T-helper 17 cell (primary cell): ENCODE measurements at regions not wholly inside any gene's neighbourhood (a gene's known extent, or its start where the extent isn't known, plus 50 kb on each side); places are given as distances from the start of the nearest gene placed in this dataset.
"Not testable (repeated sequence)": the region's sequence is repeated elsewhere in the genome, so short reads cannot be mapped to it uniquely, and the experiment has no call there.

Experiments
- ATAC-seq: fragments of 150-1000 bp; cut with Tn5 transposase; 2 replicates; pipeline ENCODE4 v1.10.0; 2021; ENCODE audit warnings: mild to moderate bottlenecking, moderate library complexity
- DNase-seq, 3 donors: peaks; one replicate each; pipeline versions ENCODE4 v3.0.0 to v3.0.0-alpha.2; 2020 to 2021
- H3K9me3 ChIP-seq: one replicate; pipeline ENCODE4 v1.7.0; 2013; ENCODE audit warnings: low read length, mild to moderate bottlenecking; ENCODE audit not compliant: control insufficient read depth, poor library complexity, severe bottlenecking
- H3K27ac Mint-ChIP-seq: one replicate; pipeline ENCODE4 v1.8.0; 2022; ENCODE audit warnings: mild to moderate bottlenecking, moderate library complexity, mixed read lengths
- H3K27me3 Mint-ChIP-seq: one replicate; pipeline ENCODE4 v1.8.0; 2022; ENCODE audit warnings: mixed read lengths
- H3K36me3 Mint-ChIP-seq: one replicate; pipeline ENCODE4 v1.8.0; 2022; ENCODE audit warnings: low read depth, mixed read lengths
- H3K4me1 Mint-ChIP-seq: one replicate; pipeline ENCODE4 v1.8.0; 2022; ENCODE audit warnings: mild to moderate bottlenecking, mixed read lengths
- H3K4me3 Mint-ChIP-seq: one replicate; pipeline ENCODE4 v1.8.0; 2022; ENCODE audit warnings: mild to moderate bottlenecking, moderate library complexity, mixed read lengths

DNA sequence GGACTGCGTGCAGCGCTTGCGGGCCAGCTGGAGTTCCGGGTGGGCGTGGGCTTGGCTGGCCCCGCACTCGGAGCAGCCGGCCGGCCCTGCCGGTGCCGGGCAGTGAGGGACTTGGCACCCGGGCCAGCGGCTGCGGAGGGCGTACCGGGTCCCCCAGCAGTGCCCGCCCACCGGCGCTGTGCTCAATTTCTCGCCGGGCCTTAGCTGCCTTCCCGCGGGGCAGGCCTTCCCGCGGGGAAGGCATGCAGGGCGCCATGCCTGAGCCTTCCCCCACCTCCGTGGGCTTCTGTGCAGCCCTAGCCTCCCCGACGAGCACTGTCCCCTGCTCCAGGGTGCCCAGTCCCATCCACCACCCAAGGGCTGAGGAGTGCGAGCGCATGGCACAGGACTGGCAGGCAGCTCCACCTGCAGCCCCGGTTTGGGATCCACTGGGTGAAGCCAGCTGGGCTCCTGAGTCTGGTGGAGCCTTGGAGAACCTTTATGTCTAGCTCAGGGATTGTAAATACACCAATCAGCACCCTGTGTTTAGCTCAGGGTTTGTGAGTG is 975.0 kb upstream of the NRXN1 start:
- not testable (repeated sequence) for H3K4me3 Mint-ChIP-seq, ATAC-seq, H3K36me3 Mint-ChIP-seq, H3K27ac Mint-ChIP-seq, H3K27me3 Mint-ChIP-seq, H3K9me3 ChIP-seq, DNase-seq, H3K4me1 Mint-ChIP-seq

GRCh38 chr2:52000151-52000855 is 968.4 kb upstream of the NRXN1 start:
- Mint-ChIP-seq H3K27ac (no peak overlapping the region), H3K4me3 (no peak overlapping the region), H3K4me1 (no peaks in the 10 kb centered on the region), H3K36me3 (no peaks in the 10 kb centered on the region), H3K27me3 (no peaks in the 10 kb centered on the region)
- ATAC-seq: no peak
- H3K9me3 ChIP-seq: no peaks in the 10 kb centered on the region
- no peak for DNase-seq

DNA sequence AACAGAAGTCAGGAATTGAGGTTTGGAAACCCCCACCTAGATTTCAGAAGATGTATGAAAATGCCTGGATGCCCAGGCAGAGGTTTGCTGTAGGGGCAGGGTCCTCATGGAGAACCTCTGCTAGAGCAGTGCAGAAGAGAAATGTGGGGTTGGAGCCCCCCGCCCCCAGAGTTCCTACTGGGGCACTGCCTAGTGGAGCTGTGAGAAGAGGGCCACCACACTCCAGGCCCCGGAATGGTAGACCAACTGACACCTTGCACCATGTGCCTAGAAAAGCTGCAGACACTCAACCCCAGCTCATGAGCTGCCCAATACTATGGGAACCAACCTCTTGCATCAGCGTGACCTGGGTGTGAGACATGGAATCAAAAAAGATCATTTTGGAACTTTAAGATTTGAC is 967.0 kb upstream of the NRXN1 start:
- H3K27me3 Mint-ChIP-seq: no peaks in the 10 kb centered on the region
- ATAC-seq: no peak
- H3K9me3 ChIP-seq: no peaks in the 10 kb centered on the region
- H3K27ac Mint-ChIP-seq: no peak overlapping the region
- DNase-seq: no peak
- no peaks in the 10 kb centered on the region for H3K4me1 Mint-ChIP-seq
- no peak overlapping the region for H3K4me3 Mint-ChIP-seq
- no peaks in the 10 kb centered on the region for H3K36me3 Mint-ChIP-seq

DNA sequence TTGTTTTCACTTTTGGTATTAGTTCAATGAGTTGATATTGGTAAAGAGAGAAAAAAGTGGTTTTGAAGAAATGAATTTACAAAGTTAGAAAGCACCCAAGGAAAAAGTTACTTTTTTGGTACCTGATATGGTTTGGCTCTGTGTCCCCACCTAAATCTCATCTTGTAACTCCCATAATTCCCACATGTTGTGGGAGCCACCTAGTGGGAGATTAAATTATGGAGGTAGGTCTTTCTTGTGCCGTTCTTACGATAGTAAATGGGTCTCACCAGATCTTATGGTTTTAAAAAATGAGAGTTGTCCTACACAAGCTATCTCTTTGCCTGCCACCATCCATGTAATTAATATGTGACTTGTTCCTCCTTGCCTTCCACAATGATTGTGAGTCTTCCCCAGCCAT is 965.6 kb upstream of the NRXN1 start:
- Mint-ChIP-seq H3K4me3 (no peak overlapping the region), H3K27ac (no peak overlapping the region), H3K27me3 (no peaks in the 10 kb centered on the region), H3K36me3 (no peaks in the 10 kb centered on the region), H3K4me1 (no peaks in the 10 kb centered on the region)
- no peaks in the 10 kb centered on the region for H3K9me3 ChIP-seq
- ATAC-seq (no peak), DNase-seq (no peak)

- ATAC-seq (no peak), DNase-seq (no peak)
- no peaks in the 10 kb centered on the region for H3K9me3 ChIP-seq
- Mint-ChIP-seq H3K27me3 (no peaks in the 10 kb centered on the region), H3K36me3 (no peaks in the 10 kb centered on the region), H3K4me3 (no peak overlapping the region), H3K4me1 (no peaks in the 10 kb centered on the region), H3K27ac (no peak overlapping the region)
Measured at GRCh38 chr2:51995293-51995692, 963.4 kb upstream of the NRXN1 start.

DNA sequence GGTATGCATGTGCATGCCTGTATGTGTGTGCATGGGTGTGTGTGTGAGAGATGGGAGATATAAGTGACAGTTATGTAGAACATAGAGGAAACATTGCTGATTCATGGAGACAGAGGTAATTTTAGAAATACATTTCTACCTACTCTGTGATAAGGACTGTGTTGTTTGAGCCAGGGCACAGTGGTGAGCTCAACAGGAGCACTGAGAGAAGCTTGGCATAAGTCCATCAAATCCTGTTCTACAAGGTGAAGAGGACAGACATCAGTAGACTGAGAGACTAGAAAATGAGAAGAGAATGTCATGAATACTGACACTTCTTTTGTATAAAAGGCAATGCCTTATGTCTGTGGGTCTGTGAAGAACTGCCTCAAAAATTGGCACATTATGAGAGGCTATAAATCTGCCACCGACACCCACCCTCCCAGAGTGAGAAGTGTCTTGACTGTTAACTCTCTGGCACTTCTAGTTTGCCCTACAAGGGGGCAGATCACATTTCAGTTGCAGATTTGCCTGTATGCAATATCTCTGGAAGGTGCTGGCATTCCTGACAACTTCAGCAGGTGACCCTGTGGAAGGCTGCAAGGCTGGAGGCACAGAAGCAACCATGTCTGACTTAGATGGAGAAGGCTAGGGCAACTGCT is 962.3 kb upstream of the NRXN1 start:
- Mint-ChIP-seq H3K4me1 (no peaks in the 10 kb centered on the region), H3K4me3 (no peak overlapping the region), H3K27me3 (no peaks in the 10 kb centered on the region), H3K27ac (no peak overlapping the region), H3K36me3 (no peaks in the 10 kb centered on the region)
- DNase-seq (no peak), ATAC-seq (no peak)
- H3K9me3 ChIP-seq: no peaks in the 10 kb centered on the region

- DNase-seq: no peak
- Mint-ChIP-seq H3K4me3 (no peak overlapping the region), H3K36me3 (no peaks in the 10 kb centered on the region), H3K27ac (no peak overlapping the region), H3K4me1 (no peaks in the 10 kb centered on the region), H3K27me3 (no peaks in the 10 kb centered on the region)
- no peaks in the 10 kb centered on the region for H3K9me3 ChIP-seq
- no peak for ATAC-seq
Measured at GRCh38 chr2:51990684-51991083, 958.8 kb upstream of the NRXN1 start.

- ATAC-seq: no peak
- H3K27ac Mint-ChIP-seq: no peak overlapping the region
- no peaks in the 10 kb centered on the region for H3K4me1 Mint-ChIP-seq
- no peaks in the 10 kb centered on the region for H3K9me3 ChIP-seq
- H3K27me3 Mint-ChIP-seq: no peaks in the 10 kb centered on the region
- H3K36me3 Mint-ChIP-seq: no peaks in the 10 kb centered on the region
- no peak for DNase-seq
- no peak overlapping the region for H3K4me3 Mint-ChIP-seq
Measured at GRCh38 chr2:51986101-51986500, 954.2 kb upstream of the NRXN1 start.

DNA sequence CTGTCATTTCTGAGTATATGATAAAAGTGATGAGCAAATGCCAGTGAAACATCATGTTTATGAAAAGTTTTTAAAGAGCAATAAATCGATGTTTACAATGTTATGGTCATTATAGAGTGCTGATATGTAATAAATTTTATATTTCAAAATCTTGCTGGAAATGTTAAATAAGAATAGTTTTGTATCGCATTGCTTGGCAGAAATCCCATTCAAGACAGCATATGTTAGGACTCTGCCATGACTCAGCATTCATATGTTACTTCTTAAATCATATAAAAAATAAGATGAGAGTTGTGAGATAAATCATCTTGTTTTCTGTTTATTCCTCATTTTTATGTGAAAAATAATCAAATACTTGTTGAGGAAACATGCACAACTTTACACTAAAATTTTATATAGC is 949.9 kb upstream of the NRXN1 start:
- no peaks in the 10 kb centered on the region for H3K36me3 Mint-ChIP-seq
- H3K4me3 Mint-ChIP-seq: no peak overlapping the region
- no peaks in the 10 kb centered on the region for H3K9me3 ChIP-seq
- DNase-seq (no peak), ATAC-seq (no peak)
- no peaks in the 10 kb centered on the region for H3K27me3 Mint-ChIP-seq
- no peak overlapping the region for H3K27ac Mint-ChIP-seq
- H3K4me1 Mint-ChIP-seq: no peaks in the 10 kb centered on the region

DNA sequence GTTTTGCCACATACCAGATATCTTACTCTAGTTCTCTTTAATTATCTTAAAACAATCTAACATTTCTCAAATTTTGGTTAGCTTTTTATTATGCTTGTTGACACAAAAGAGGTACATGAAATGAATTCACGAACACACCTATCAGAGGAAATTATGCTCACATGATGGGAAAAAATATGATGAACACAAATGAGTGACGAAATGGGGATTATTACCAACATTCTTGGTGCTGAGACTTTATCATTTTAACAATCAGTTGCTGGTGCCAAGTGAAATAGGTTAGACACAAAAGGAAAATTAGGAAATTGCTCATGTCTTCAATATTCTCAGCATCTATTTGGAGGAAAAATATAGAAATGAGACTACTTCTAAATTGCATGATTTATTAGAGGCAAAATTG is 944.7 kb upstream of the NRXN1 start:
- no peak overlapping the region for H3K4me3 Mint-ChIP-seq
- no peak for ATAC-seq
- no peaks in the 10 kb centered on the region for H3K9me3 ChIP-seq
- no peaks in the 10 kb centered on the region for H3K36me3 Mint-ChIP-seq
- DNase-seq: no peak
- H3K27ac Mint-ChIP-seq: no peak overlapping the region
- H3K27me3 Mint-ChIP-seq: no peaks in the 10 kb centered on the region
- no peaks in the 10 kb centered on the region for H3K4me1 Mint-ChIP-seq

DNA sequence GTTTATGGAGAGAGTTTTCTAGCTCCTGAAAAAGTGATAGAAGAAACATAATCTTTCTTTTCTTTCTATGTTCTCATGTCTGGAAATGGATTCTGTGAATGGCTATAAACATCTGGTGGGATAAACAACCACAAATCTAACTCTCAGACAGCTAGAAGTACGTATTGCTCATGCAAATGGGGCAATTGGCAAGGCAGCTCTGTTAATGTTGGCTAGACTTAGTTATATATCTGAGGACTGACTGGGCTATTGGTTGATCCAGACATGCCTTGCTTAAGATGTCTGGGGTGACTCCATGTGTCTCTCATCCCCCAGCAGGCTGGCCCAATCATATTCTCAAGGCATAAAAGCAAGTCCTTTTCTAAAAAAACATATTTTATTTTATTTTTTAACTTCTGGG is 939.2 kb upstream of the NRXN1 start:
- DNase-seq: no peak
- H3K27ac Mint-ChIP-seq: no peak overlapping the region
- ATAC-seq: no peak
- H3K27me3 Mint-ChIP-seq: no peaks in the 10 kb centered on the region
- no peaks in the 10 kb centered on the region for H3K9me3 ChIP-seq
- no peaks in the 10 kb centered on the region for H3K4me1 Mint-ChIP-seq
- H3K4me3 Mint-ChIP-seq: no peak overlapping the region
- no peaks in the 10 kb centered on the region for H3K36me3 Mint-ChIP-seq

DNA sequence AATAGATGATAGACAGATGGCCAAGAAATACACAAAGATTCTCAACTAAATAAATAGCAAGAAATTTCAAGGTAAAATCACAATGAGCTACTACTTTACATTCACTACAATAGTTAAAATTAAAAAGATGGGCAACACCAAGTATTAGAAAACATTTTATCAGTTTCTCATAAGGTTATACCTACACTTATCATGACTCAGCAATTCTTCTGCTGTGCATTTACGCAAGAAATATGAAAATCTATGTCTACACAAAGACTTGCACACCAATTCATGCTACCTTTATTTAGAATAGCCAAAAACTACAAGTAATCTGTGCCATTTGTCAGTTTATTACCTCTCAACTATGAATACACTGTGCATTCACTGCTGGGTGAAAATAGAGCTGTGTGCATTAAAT is 937.4 kb upstream of the NRXN1 start:
- DNase-seq (no peak), ATAC-seq (no peak)
- Mint-ChIP-seq H3K36me3 (no peaks in the 10 kb centered on the region), H3K4me3 (no peak overlapping the region), H3K27me3 (no peaks in the 10 kb centered on the region), H3K27ac (no peak overlapping the region), H3K4me1 (no peaks in the 10 kb centered on the region)
- H3K9me3 ChIP-seq: no peaks in the 10 kb centered on the region

DNA sequence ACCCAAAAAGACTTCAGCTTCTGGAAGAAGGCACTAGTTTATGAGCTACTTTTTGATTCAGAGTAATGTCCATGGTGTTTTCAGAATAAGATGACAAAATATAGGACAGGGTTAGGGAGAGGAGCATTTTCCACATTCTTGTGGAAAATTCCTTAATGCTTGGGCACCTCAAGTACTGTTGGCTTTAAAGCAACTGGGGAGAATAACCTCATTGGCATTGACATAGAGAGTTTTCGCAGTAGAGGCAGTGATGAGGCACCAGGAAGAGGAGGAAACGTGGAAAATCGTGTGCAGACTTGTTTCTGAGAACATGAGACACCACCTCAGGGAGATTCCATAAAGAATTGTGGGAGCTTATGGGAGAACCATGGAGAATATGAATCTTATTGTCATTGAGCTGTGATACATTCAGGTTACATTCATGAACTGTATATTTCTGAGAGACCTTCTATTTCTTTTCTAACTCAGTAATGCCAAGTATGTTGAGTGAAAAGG is 929.0 kb upstream of the NRXN1 start:
- no peaks in the 10 kb centered on the region for H3K9me3 ChIP-seq
- Mint-ChIP-seq H3K36me3 (no peaks in the 10 kb centered on the region), H3K4me3 (no peak overlapping the region), H3K4me1 (no peaks in the 10 kb centered on the region), H3K27ac (no peak overlapping the region), H3K27me3 (no peaks in the 10 kb centered on the region)
- DNase-seq: no peak
- no peak for ATAC-seq

DNA sequence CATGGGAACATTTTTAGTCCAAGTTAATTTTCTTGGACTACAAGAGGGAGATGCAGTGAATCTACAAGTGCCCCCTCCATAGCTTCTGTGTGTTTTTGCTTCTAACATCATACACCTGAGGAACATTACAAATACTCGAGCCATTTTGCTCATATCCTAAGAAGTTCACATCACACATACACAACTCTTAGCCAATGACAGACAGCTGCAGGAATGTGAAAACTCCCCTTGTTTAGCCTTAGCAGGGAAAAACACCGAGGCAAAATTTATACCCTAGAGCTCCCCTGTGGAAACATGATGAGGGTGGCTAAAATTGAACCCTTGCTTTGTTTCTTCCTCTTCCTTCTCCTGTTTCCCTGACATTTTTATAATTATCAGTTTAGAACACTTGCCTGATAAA is 928.3 kb upstream of the NRXN1 start:
- DNase-seq (no peak), ATAC-seq (no peak)
- Mint-ChIP-seq H3K36me3 (no peaks in the 10 kb centered on the region), H3K27me3 (no peaks in the 10 kb centered on the region), H3K4me1 (no peaks in the 10 kb centered on the region), H3K27ac (no peak overlapping the region), H3K4me3 (no peak overlapping the region)
- H3K9me3 ChIP-seq: no peaks in the 10 kb centered on the region
